ENCODE measurements at regions not wholly inside any gene's neighbourhood (a gene's known extent, or its start where the extent isn't known, plus 50 kb on each side); places are given as distances from the start of the nearest gene placed in this dataset.

- no peak for DNase-seq
Observed at GRCh38 chr18:24949908-24950307, 402.1 kb downstream of the ZNF521 start.

GRCh38 chr18:24954341-24954740 is 397.6 kb downstream of the ZNF521 start:
- DNase-seq, result no peak

- DNase-seq, result no peak
Observed at GRCh38 chr18:24958001-24958400, 394.0 kb downstream of the ZNF521 start.

GRCh38 chr18:24959051-24959476 is 392.9 kb downstream of the ZNF521 start:
- no peak for DNase-seq

- DNase-seq, result no peak
Observed at GRCh38 chr18:24964216-24964615, 387.8 kb downstream of the ZNF521 start.

DNA sequence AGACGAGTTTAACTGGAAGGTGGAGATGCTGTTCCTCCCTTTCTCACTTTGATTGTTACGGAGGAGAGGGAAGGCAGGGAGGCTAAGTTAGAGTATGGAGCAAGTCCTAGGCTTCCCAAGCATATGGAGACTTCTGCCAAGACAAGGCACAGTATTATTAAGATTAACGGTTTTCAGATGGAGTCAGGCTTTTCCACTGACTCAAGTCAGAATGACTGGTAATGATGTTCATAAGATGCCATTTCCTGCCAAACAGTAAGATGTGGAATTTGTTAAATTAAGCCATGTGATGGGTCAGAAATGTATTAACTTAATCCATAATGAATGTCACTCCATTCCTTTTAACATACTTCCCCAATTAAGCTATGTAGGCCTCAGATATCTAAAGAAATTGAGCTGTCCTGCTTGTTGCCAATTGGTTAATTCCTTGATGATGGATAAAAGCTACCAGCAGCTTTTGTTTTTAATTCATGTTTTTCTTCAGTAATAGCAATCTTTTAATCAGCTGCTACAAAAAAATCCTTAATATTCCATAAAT is 383.7 kb downstream of the ZNF521 start:
- no peak for DNase-seq

- no peak for DNase-seq
Observed at GRCh38 chr18:24972577-24972976, 379.4 kb downstream of the ZNF521 start.

- DNase-seq, result no peak
Observed at GRCh38 chr18:24974431-24974830, 377.5 kb downstream of the ZNF521 start.

- DNase-seq, result no peak
Observed at GRCh38 chr18:24975496-24976372, 376.2 kb downstream of the ZNF521 start.

GRCh38 chr18:24976502-24976901 is 375.5 kb downstream of the ZNF521 start:
- DNase-seq, result no peak

DNA sequence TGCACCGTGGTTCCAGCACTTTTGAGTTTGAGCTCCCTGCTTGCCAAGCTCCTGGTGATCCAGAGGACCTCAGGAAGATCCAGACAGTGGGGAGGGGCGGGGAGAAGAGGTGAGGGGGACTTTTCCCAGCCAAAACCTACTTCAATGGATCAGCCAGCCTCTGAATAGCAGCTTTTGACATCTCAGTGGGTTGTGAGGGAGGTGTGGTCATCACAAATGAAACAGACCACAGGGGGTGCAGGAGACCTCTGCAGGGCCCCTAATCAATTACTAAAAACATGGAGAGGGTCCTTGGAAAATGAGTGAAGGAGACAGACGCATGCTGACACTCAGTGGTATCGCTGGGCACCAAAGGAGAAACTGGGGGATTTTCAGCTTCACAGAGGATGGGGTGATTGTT is 372.7 kb downstream of the ZNF521 start:
- DNase-seq, result no peak

DNA sequence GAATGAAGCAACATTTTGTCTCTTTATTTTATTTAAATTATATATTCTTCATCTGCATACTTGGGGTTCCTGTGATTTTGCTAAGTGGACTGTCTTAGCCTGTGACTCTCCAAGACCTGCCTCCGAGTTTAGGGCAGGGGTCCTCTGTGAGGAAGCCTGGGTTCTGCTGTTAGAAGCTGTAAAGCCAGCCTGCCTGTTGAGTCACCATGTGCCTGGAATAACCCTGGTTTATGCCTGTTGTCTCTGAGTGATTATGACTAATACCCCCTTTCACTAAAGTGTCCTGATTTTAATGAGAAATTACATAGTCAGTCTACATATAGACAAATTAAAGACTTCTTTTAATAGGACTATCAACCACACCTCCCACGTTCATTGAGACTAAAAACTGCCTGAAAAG is 369.1 kb downstream of the ZNF521 start:
- DNase-seq, result no peak

DNA sequence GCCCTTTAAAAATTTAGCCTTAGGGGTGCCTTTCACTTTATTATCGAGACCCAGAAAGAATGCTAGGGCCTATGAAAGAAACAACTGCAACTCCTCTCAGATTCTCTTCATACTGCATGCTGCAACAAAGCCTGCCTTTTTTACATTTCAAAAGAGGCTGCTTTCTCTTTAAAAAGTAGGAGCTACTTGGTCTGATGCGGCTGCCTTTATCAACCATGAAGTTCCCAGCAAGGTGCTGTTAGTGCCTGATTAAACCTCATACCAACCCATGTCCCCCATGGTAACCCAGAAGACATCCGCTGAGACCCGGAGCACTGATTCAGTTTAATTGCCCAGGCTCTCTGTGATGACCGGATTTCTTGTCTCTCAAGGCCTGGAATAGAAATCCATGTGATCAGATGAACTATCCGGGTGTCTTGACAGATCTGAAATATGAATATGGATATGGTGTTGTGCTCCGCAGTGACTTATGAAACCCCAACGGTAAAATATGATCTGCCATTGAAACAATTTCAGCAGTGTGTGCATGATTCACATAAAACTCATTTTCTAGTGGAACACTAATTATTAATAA is 368.3 kb downstream of the ZNF521 start:
- DNase-seq, result no peak

DNA sequence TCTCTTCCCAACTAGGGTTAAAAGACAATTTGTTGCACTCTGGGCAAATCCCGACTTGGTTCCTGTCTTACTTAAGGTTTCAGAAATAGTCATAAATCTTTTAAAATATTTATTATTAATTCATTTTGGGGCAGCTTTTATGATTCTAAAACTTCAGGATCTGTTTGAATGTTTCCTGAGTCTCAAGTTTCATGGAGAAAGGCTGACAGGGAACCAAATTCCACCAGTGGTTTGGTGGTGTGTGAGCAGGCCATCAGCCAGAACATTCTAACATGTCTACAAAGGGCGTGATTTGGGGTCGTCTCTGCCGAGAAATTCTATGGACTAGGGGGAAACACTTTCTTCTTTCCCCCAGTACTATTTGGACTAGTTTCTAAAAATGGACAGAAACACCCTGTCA is 366.4 kb downstream of the ZNF521 start:
- DNase-seq, result no peak

DNA sequence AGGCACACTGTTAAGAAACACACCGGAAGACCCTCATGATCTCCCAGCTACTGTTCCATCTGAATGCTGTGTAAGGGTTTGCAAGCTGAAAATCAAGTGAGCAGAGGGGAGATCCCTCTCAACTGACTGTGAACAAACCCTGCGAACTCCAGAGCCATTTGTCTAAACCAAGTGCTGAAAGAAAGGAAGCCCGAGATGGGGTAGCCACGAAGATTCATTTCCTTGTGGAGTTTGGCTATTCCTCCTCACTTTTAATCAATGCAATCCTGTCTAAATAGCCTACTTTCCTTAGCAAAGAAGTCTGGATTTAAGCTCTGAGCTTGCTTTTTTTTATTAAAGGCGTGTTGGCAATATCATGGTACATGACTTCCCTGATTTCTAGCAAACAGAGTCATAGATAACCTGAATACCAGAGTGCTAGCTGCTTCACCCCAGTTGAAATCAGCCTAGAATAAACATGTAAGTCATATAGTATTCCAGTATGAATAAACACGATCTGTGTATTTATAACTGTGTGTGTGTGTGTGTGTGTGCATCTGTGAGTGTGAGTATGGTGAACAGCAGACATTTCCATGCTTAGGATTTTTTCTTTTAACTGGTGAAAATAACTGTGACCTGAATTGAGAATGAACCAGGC is 365.2 kb downstream of the ZNF521 start:
- no peak for DNase-seq

DNA sequence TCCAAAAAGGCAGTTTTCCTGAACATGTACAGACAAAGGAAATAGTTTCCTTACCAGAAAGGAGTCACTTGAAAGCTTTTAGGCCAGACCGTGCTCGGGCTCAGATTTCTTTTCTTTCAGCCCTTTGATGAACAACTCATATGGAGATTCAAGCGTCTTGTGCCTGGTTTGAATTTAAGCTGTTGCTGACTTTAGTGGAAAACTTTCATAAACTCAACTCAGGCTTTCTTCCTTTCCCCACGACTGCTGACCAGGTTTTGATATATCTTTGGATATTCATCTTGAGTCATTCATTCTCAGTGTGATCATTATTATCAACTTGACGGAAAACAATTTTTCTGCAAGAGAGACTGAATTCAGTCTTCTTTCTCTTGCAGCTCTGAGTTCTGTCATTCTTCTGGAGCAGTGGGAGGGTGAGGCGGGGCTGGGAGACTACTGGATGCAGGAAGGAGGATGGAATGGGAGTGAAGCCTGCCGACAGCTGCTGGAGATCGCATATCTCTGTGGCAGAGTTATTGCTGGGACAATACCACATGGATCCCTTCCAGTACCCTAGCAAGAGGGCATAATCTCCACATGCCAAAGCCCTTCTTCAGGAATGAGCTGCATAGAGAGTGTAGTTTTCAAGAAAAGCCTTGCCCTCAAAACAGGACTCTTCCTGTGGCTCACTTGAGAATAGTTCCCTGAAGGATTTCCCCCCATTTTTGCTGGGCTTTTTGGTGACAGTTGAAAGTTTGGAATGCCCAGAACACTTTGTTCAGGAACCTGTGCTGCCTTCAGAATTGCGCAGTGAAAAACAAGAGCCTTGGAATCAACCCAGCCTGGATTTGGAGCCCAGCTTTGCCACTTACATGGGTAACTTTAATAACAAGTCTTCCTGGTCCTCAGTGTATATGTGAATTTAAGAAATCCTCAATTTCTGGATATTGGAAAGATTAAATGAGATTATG is 364.4 kb downstream of the ZNF521 start:
- DNase-seq, result no peak

DNA sequence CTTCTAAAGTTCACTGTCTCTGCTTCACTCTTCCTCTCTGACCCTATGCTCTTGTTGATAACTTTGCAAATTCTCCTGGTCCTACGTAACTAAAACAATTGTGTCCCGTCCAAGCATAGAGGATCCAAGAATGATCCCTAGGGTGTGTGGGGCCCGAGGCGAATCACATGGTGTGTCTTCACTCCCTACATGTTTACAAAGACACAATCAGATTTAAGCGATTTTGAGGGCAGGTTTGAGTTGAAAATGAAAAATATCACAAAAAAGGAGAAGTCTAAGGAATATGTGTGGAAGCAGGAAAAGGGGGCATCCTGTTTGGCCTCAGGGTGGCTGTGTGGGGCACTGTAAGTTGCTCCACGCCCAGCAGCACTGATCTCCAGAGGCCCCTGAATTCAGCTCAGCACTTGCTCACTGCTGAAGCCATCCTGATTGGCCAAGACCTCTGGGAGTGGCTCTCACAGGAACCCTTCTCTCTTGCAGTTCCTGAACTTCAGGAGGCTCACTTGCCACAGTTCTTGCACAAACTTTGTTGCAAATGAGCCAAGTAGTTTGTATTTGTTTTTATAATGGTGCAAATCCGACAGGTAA is 363.6 kb downstream of the ZNF521 start:
- DNase-seq, result no peak

DNA sequence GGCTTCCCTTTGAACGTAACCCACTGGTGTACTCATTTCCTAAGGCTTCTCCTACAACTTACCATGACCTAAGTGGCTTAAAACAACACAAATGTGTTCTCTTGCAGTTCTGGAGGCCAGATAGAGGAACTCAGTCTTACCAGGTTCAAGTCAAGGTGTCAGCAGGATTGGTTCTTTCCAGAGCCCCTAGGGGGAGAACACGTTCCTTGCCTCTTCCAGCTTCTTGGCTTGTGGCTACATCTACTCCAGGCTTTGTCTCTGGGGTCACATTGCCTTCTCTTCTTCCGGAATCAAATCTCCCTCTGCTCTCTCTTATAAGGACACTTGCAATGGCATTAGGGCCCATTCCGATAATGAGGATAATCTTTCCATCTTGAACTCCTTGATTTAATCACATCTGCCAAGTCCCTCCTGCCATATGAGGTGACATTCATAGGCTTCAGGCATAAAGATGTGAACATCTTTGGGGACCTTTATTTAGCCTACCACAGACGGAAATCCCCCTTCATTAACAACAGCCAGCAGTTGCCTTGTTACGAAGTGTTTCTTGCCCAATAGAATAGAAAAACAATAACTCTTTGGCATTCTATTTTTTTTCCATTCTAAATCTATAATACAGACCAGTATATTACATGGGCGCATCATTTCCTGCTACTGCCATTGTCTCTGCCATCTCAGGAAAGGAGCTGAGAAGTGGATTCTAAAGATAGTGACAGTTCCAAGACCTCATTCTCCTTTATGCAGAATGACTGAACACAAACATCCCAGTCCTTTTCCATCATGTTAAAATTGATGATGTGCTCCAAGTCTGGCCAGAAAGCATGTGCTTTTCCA is 362.0 kb downstream of the ZNF521 start:
- no peak for DNase-seq

- DNase-seq, result no peak
Observed at GRCh38 chr18:24990671-24991134, 361.3 kb downstream of the ZNF521 start.

DNA sequence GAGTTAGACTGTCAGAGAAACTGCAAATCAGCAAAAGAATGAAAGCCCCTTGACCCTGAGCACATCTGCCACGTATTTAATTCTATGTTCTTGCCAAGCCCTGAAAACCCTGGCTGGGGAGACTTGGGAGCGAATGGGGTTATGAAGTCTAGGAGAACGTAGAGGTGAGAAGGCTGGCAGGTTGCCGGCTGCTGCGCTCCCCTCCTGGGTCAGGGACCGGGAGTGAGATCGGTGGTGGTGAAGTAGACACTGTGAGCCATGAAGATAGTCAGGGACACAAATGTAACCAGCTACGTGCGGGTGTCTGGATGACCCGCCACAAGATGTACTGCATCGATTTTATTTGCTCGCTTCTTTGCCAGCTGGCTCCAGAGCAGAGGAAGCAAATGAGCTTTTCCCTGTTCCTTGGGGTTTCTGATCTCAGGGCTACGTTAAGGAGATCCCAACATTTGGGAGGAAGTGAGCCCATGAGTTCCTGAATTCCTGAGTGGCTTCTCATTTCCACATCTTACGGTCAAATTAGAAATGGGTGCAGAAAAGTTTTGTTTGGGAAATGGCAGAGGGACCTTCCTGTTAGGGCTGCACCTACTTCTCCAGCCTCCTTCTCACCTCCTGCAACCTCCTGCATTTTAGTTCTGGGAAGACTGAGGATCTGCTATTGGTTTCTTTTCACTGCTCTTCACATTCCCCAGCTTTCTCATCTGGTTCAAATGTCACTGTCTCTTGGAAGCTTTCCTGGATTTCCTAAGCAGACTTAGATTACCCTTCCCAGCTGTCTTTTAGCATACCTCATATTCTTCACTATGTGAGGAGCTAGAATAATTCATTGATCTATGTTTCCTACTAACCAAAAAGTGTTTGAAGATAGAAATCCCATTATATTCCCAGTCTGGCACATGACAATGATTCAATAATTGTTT is 360.6 kb downstream of the ZNF521 start:
- DNase-seq, result no peak

Measured in bone marrow (tissue), 2 donors.